GM21367 (cell line): ENCODE measurements at regions not wholly inside any gene's neighbourhood (a gene's known extent, or its start where the extent isn't known, plus 50 kb on each side); places are given as distances from the start of the nearest gene placed in this dataset.

Experiments
- ATAC-seq: cut with Tn5 transposase; IDR thresholded peaks from one replicate; pipeline ENCODE4 v1.9.1; 2021; ENCODE audit not compliant: unreplicated experiment

- ATAC-seq, result no peak
These were observed 54.1 kb upstream of the PCED1B start for GRCh38 chr12:47025349-47025748.

- no peak for ATAC-seq
These were observed 53.6 kb upstream of the PCED1B start for GRCh38 chr12:47025798-47026197.

DNA sequence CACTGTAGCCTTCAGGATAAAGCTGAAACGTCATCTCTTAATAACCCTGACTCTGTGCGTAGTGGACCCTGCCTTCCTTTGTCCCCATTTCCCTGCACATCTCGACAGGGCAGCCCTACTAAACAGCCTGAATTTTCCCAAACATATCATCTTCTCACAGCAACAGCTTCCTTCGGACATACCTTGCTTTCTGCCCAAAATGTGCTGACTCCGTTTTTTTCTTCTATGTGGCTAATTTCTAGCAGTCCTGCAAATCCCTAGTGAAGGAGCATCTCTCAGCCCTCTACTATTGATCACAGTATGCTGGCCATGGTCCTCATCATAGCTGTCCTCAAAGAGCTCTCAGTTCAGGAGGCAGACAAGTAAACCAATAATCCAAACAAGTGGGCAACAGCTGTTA lies 53.1 kb upstream of the PCED1B start:
- no peak for ATAC-seq
